ENCODE measurements at regions not wholly inside any gene's neighbourhood (a gene's known extent, or its start where the extent isn't known, plus 50 kb on each side); places are given as distances from the start of the nearest gene placed in this dataset.
A peak's percentile ranks its signal among the peaks of the same experiment; 100 is the strongest.
"Not testable (repeated sequence)": the region's sequence is repeated elsewhere in the genome, so short reads cannot be mapped to it uniquely, and the experiment has no call there.

GRCh38 chr13:50233574-50233973 lies 218.3 kb downstream of the KCNRG start:
- DNase-seq, result not testable (repeated sequence)

- no peak for DNase-seq
These were observed 220.5 kb downstream of the KCNRG start for GRCh38 chr13:50235604-50236342.

- no peak for DNase-seq
These were observed 221.7 kb downstream of the KCNRG start for GRCh38 chr13:50236898-50237318.

- no peak for DNase-seq
These were observed 223.7 kb downstream of the KCNRG start for GRCh38 chr13:50238922-50239321.

GRCh38 chr13:50241479-50241878 lies 226.2 kb downstream of the KCNRG start:
- no peak for DNase-seq

- no peak for DNase-seq
These were observed 228.7 kb downstream of the KCNRG start for GRCh38 chr13:50243931-50244330.

- no peak for DNase-seq
These were observed 229.1 kb downstream of the KCNRG start for GRCh38 chr13:50244355-50244712.

GRCh38 chr13:50244713-50245574 lies 229.7 kb downstream of the KCNRG start:
- no peak for DNase-seq

GRCh38 chr13:50247223-50247622 lies 232.0 kb downstream of the KCNRG start:
- DNase-seq, result no peak

GRCh38 chr13:50248516-50249143 lies 233.4 kb downstream of the KCNRG start:
- DNase-seq, result no peak

- DNase-seq, result no peak
These were observed 233.9 kb downstream of the KCNRG start for GRCh38 chr13:50249144-50249521.

- no peak for DNase-seq
These were observed 235.2 kb downstream of the KCNRG start for GRCh38 chr13:50250401-50250800.

GRCh38 chr13:50255639-50256038 lies 240.4 kb downstream of the KCNRG start:
- no peak for DNase-seq

- DNase-seq, result not testable (repeated sequence)
These were observed 241.5 kb downstream of the KCNRG start for GRCh38 chr13:50256536-50257321.

GRCh38 chr13:50257646-50258045 lies 242.4 kb downstream of the KCNRG start:
- DNase-seq, result no peak

GRCh38 chr13:50261130-50261901 lies 246.1 kb downstream of the KCNRG start:
- no peak for DNase-seq

- no peak for DNase-seq
These were observed 251.8 kb downstream of the KCNRG start for GRCh38 chr13:50267066-50267465.

GRCh38 chr13:50267917-50268316 lies 252.7 kb downstream of the KCNRG start:
- DNase-seq, result no peak

GRCh38 chr13:50268500-50268899 lies 253.3 kb downstream of the KCNRG start:
- peak; percentile 26 for DNase-seq

GRCh38 chr13:50274181-50274580 lies 258.9 kb downstream of the KCNRG start:
- no peak for DNase-seq

- no peak for DNase-seq
These were observed 260.3 kb downstream of the KCNRG start for GRCh38 chr13:50275392-50276063.

GRCh38 chr13:50276550-50276949 lies 261.3 kb downstream of the KCNRG start:
- no peak for DNase-seq
